ENCODE measurements at regions not wholly inside any gene's neighbourhood (a gene's known extent, or its start where the extent isn't known, plus 50 kb on each side); places are given as distances from the start of the nearest gene placed in this dataset.

DNA sequence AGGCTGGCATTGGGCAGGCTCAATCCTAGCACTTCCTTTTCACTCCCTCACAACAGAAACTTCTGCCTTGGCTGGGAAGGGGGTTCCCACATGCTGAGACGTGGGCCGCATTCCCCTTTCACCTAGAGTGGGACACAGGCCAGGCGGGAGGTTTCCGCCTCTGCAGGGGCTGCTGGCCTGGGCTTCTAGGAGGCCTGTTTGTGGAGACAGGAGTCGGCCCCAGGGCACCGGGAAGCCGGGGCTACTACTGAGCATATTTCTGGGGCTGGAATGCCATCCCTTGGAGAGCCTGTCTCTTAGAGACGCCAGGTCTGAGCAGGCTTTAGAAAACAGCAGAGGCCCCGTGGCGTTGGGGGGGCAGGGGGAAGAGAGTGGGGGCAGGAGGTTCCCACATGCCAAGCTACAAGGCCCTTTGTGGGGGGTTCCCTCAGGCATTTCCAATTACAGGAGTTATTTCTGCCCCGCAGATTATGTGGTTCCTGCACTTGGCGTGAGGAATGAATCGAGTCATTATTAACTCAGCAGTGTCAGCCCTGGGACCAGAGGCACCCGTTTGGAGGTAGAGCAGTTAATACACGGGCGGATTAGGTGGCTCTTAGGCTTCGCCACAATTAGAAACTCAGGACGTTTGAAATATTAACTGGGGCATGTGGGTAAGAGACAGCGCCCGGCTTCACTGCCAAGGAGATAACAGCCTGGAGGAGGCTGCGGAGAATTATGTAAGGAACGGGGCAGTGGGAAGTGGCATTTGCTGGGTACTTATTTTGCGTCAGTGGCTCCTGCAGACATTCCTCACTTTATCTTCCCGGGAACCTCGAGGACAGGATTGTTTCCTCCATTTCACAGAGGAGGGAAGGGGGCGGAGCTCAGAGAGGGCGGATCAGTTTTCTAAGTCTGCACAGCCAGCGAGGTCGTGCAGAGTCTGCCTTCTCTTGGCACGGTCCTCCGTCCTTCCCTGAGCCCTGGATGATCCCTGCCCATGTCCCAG, 162.5 kb downstream of the MAF start:
- Histone ChIP-seq H3K4me3 (no peak overlapping the region), H3K4me1 (ENCODE audit: low read depth) (peaks cover 4% of the 10 kb centered on the region), H3K27me3 (no peaks in the 10 kb centered on the region), H3K9me3 (ENCODE audit: low read depth) (no peaks in the 10 kb centered on the region), H3K36me3 (no peaks in the 10 kb centered on the region), H3K27ac (no peak overlapping the region)
- peak in 1 of 2 donors; percentile 12 for DNase-seq (ENCODE audit: low read depth in 1 of 2, low spot score in 1 of 2)
- TF ChIP-seq, protein P1, sequence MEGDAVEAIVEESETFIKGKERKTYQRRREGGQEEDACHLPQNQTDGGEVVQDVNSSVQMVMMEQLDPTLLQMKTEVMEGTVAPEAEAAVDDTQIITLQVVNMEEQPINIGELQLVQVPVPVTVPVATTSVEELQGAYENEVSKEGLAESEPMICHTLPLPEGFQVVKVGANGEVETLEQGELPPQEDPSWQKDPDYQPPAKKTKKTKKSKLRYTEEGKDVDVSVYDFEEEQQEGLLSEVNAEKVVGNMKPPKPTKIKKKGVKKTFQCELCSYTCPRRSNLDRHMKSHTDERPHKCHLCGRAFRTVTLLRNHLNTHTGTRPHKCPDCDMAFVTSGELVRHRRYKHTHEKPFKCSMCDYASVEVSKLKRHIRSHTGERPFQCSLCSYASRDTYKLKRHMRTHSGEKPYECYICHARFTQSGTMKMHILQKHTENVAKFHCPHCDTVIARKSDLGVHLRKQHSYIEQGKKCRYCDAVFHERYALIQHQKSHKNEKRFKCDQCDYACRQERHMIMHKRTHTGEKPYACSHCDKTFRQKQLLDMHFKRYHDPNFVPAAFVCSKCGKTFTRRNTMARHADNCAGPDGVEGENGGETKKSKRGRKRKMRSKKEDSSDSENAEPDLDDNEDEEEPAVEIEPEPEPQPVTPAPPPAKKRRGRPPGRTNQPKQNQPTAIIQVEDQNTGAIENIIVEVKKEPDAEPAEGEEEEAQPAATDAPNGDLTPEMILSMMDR (IDR thresholded peaks at IDR 0.05; ENCODE audit: low read depth, low read length), result no peak

DNA sequence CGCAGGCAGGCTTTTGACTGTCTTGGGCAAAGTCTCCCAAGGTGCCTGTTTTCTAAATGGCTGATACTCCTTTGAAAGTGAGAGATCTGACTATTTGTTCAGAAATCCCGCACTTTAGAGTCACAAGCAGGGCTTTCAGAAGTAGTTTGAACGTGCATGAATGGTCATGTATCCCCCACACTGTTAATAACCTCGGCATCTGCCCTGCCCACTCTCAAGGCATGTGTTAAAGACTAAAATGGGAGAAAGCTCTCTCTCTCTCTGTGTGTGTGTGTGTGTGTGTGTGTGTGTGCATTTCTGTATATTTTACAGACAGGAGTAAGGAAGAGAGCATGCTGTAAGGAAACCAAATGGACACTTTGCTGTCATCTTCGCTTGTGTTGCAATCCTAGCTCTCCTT, 163.7 kb downstream of the MAF start:
- H3K27me3 ChIP-seq, result no peaks in the 10 kb centered on the region
- H3K27ac ChIP-seq, result no peak overlapping the region
- DNase-seq (ENCODE audit: low read depth in 1 of 2, low spot score in 1 of 2), result no peak
- no peaks in the 10 kb centered on the region for H3K9me3 ChIP-seq (ENCODE audit: low read depth)
- H3K4me1 ChIP-seq (ENCODE audit: low read depth), result peaks cover 4% of the 10 kb centered on the region
- H3K36me3 ChIP-seq, result no peaks in the 10 kb centered on the region
- no peak overlapping the region for H3K4me3 ChIP-seq
- TF ChIP-seq, protein P1 (IDR thresholded peaks at IDR 0.05; ENCODE audit: low read depth, low read length), result no peak

DNA sequence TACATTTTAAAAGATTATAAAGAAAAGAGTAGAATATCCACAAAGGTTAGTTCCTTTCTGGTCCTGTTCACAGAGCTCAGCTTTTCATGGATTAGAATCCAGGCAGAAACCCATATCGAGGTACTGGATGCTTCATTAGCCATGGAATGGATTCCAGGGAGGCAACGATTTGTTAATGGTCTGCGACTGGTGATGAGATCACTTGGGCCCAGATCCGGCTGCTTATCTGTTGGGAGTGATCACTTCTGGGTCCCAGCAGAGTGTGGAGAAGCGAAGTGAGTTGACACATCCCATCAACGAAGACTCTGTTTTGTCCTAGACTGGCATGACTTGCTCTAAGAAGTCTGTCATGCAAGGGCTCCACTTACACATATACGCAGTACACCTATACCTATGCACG, 165.8 kb downstream of the MAF start:
- Histone ChIP-seq H3K4me1 (ENCODE audit: low read depth) (peaks cover 15% of the 10 kb centered on the region), H3K4me3 (no peak overlapping the region), H3K9me3 (ENCODE audit: low read depth) (no peaks in the 10 kb centered on the region), H3K27ac (no peak overlapping the region), H3K36me3 (no peaks in the 10 kb centered on the region), H3K27me3 (no peaks in the 10 kb centered on the region)
- DNase-seq (ENCODE audit: low read depth in 1 of 2, low spot score in 1 of 2), result no peak
- TF ChIP-seq, protein P1 (IDR thresholded peaks at IDR 0.05; ENCODE audit: low read depth, low read length), result no peak

DNA sequence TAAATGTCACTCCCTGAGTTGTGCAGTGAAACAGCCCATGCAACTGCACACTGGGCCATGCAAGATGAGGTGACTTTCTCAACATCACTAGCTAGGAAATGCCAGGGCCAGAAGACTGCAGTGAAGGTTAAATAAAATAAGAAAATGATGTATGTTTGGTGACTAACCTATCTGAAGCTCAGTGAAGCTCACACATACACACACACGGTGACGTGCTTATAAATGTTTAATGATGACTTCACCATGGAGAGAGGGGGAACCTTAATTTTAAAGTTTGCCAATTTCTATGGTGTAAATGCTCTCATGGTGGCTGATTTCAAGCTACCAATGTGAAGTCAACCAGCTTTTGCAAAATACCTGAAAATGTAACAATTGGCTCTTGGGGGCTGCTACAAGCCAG, 166.4 kb downstream of the MAF start:
- no peak overlapping the region for H3K4me3 ChIP-seq
- no peak for DNase-seq (ENCODE audit: low read depth in 1 of 2, low spot score in 1 of 2)
- peaks cover 21% of the 10 kb centered on the region for H3K4me1 ChIP-seq (ENCODE audit: low read depth)
- no peaks in the 10 kb centered on the region for H3K9me3 ChIP-seq (ENCODE audit: low read depth)
- H3K27me3 ChIP-seq, result no peaks in the 10 kb centered on the region
- H3K36me3 ChIP-seq, result no peaks in the 10 kb centered on the region
- TF ChIP-seq, protein P1 (IDR thresholded peaks at IDR 0.05; ENCODE audit: low read depth, low read length), result no peak
- no peak overlapping the region for H3K27ac ChIP-seq

DNA sequence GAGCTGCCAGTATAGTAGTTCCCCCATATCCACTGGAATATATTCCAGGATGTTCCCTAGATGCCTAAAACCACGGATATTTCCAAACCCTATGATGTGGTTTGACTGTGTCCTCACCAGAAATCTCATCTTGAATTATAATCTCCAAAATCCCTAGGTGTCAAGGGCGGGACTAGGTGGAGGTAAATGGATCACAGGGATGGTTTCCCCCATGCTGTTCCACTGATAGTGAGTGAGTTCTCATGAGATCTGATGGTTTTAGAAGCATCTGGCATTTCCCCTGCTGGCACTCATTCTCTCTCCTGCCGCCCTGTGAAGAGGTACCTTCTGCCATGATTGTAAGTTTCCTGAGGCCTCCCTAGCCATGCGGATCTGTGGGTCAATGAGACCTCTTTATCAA, 168.6 kb downstream of the MAF start:
- no peaks in the 10 kb centered on the region for H3K27me3 ChIP-seq
- no peak overlapping the region for H3K4me3 ChIP-seq
- TF ChIP-seq, protein P1 (IDR thresholded peaks at IDR 0.05; ENCODE audit: low read depth, low read length), result no peak
- H3K27ac ChIP-seq, result no peak overlapping the region
- no peak for DNase-seq (ENCODE audit: low read depth in 1 of 2, low spot score in 1 of 2)
- H3K36me3 ChIP-seq, result no peaks in the 10 kb centered on the region
- H3K4me1 ChIP-seq (ENCODE audit: low read depth), result peaks cover 17% of the 10 kb centered on the region
- no peaks in the 10 kb centered on the region for H3K9me3 ChIP-seq (ENCODE audit: low read depth)
